ENCODE measurements at regions not wholly inside any gene's neighbourhood (a gene's known extent, or its start where the extent isn't known, plus 50 kb on each side); places are given as distances from the start of the nearest gene placed in this dataset.

GRCh38 chr2:234306426-234307173 lies 190.3 kb downstream of the ARL4C start:
- TF ChIP-seq POLR2AphosphoS5 (IDR thresholded peaks at IDR 0.05; ENCODE audit: low read depth, low read length), result no peak
- no peak for TF ChIP-seq TAF1 (IDR thresholded peaks at IDR 0.05; ENCODE audit: borderline replicate concordance, low read depth, low read length)
- no peak for TF ChIP-seq POLR2A (IDR thresholded peaks at IDR 0.05; ENCODE audit: low read depth, low read length)
